ENCODE measurements at regions not wholly inside any gene's neighbourhood (a gene's known extent, or its start where the extent isn't known, plus 50 kb on each side); places are given as distances from the start of the nearest gene placed in this dataset.

GRCh38 chr1:73359001-73359400 is 839.0 kb downstream of the LRRIQ3 start:
- no peak for TF ChIP-seq CTCF (IDR thresholded peaks at IDR 0.05; ENCODE audit: control extremely low read depth, extremely low read depth, low read depth, missing control alignments)
- POLR2A ChIA-PET = no interaction called here
- no peak for DNase-seq (ENCODE audit: extremely low spot score)
- CTCF ChIA-PET = interaction anchor here (1.2 kb wide), 1 partner anchor 8 kb away, joined by 4 read pairs; no protein-coding TSS in a partner anchor

GRCh38 chr1:73356485-73356884 is 841.5 kb downstream of the LRRIQ3 start:
- ChIA-PET POLR2A (no interaction called here), CTCF (no interaction called here)
- no peak for DNase-seq (ENCODE audit: extremely low spot score)
- TF ChIP-seq CTCF (IDR thresholded peaks at IDR 0.05; ENCODE audit: control extremely low read depth, extremely low read depth, low read depth, missing control alignments) = no peak

- ChIA-PET CTCF (no interaction called here), POLR2A (no interaction called here)
- DNase-seq (ENCODE audit: extremely low spot score) = no peak
- TF ChIP-seq CTCF (IDR thresholded peaks at IDR 0.05; ENCODE audit: control extremely low read depth, extremely low read depth, low read depth, missing control alignments) = no peak
Measured at GRCh38 chr1:73343947-73344346, 854.0 kb downstream of the LRRIQ3 start.

- TF ChIP-seq CTCF (IDR thresholded peaks at IDR 0.05; ENCODE audit: control extremely low read depth, extremely low read depth, low read depth, missing control alignments) = no peak
- ChIA-PET POLR2A (no interaction called here), CTCF (interaction anchor here (1.2 kb wide), 1 partner anchor 10 kb away, joined by 4 read pairs; no protein-coding TSS in a partner anchor)
Measured at GRCh38 chr1:73333847-73334503, 864.0 kb downstream of the LRRIQ3 start.

GRCh38 chr1:73331726-73332125 is 866.2 kb downstream of the LRRIQ3 start:
- no peak for DNase-seq (ENCODE audit: extremely low spot score)
- POLR2A ChIA-PET = no interaction called here
- CTCF ChIA-PET = no interaction called here
- no peak for TF ChIP-seq CTCF (IDR thresholded peaks at IDR 0.05; ENCODE audit: control extremely low read depth, extremely low read depth, low read depth, missing control alignments)

More at GRCh38 chr1:73333847-73334503, 864.0 kb downstream of the LRRIQ3 start:
- DNase-seq (ENCODE audit: extremely low spot score) = no peak

- peak; percentile 3 for DNase-seq (ENCODE audit: extremely low spot score)
- POLR2A ChIA-PET = no interaction called here
- CTCF ChIA-PET = no interaction called here
- no peak for TF ChIP-seq CTCF (IDR thresholded peaks at IDR 0.05; ENCODE audit: control extremely low read depth, extremely low read depth, low read depth, missing control alignments)
Measured at GRCh38 chr1:73327998-73328397, 870.0 kb downstream of the LRRIQ3 start.

Measured in GM10248 (cell line).